ENCODE measurements at regions not wholly inside any gene's neighbourhood (a gene's known extent, or its start where the extent isn't known, plus 50 kb on each side); places are given as distances from the start of the nearest gene placed in this dataset.

GRCh38 chr2:120660056-120660694, 75.5 kb upstream of the GLI2 start:
- CTCF ChIA-PET = no interaction called here
- H3K27me3 Mint-ChIP-seq = peaks cover 24% of the 10 kb centered on the region

GRCh38 chr2:120660771-120661459, 74.8 kb upstream of the GLI2 start:
- H3K9me3 Mint-ChIP-seq = peaks cover 15% of the 10 kb centered on the region

More at GRCh38 chr2:120660056-120660694, 75.5 kb upstream of the GLI2 start:
- intact Hi-C loops (cut with micrococcal nuclease) = no loop called here
- POLR2A ChIA-PET = no interaction called here
- TF ChIP-seq CTCF (IDR thresholded peaks at IDR 0.05) = no peak
- H3K36me3 Mint-ChIP-seq (ENCODE audit: low read depth) = no peaks in the 10 kb centered on the region
- peaks cover 9% of the 10 kb centered on the region for H3K9me3 Mint-ChIP-seq
- H3K4me1 Mint-ChIP-seq = no peaks in the 10 kb centered on the region
- H3K4me3 Mint-ChIP-seq = no peak overlapping the region
- DNase-seq (no peak), ATAC-seq (ENCODE audit: low read depth) (no peak)
- no peak overlapping the region for H3K27ac Mint-ChIP-seq

GRCh38 chr2:120661551-120661950, 74.1 kb upstream of the GLI2 start:
- no peak overlapping the region for H3K27ac Mint-ChIP-seq
- H3K9me3 Mint-ChIP-seq = peaks cover 21% of the 10 kb centered on the region
- intact Hi-C loops (cut with micrococcal nuclease) = no loop called here
- ATAC-seq (ENCODE audit: low read depth) (no peak), DNase-seq (no peak)
- no peaks in the 10 kb centered on the region for H3K4me1 Mint-ChIP-seq
- peaks cover 21% of the 10 kb centered on the region for H3K27me3 Mint-ChIP-seq
- no peak for TF ChIP-seq CTCF (IDR thresholded peaks at IDR 0.05)
- H3K4me3 Mint-ChIP-seq = no peak overlapping the region
- no peaks in the 10 kb centered on the region for H3K36me3 Mint-ChIP-seq (ENCODE audit: low read depth)
- ChIA-PET CTCF (no interaction called here), POLR2A (no interaction called here)

More at GRCh38 chr2:120660771-120661459, 74.8 kb upstream of the GLI2 start:
- ChIA-PET CTCF (no interaction called here), POLR2A (no interaction called here)
- peaks cover 21% of the 10 kb centered on the region for H3K27me3 Mint-ChIP-seq
- H3K4me1 Mint-ChIP-seq = no peaks in the 10 kb centered on the region
- intact Hi-C loops (cut with micrococcal nuclease) = no loop called here
- H3K27ac Mint-ChIP-seq = no peak overlapping the region
- TF ChIP-seq CTCF (IDR thresholded peaks at IDR 0.05) = no peak
- no peak for ATAC-seq (ENCODE audit: low read depth)
- H3K36me3 Mint-ChIP-seq (ENCODE audit: low read depth) = no peaks in the 10 kb centered on the region
- H3K4me3 Mint-ChIP-seq = no peak overlapping the region
- DNase-seq = no peak

- ChIA-PET POLR2A (no interaction called here), CTCF (no interaction called here)
- Mint-ChIP-seq H3K4me3 (no peak overlapping the region), H3K27ac (no peak overlapping the region), H3K4me1 (no peaks in the 10 kb centered on the region), H3K9me3 (peaks cover 24% of the 10 kb centered on the region), H3K27me3 (peaks cover 20% of the 10 kb centered on the region), H3K36me3 (ENCODE audit: low read depth) (no peaks in the 10 kb centered on the region)
- intact Hi-C loops (cut with micrococcal nuclease) = no loop called here
- ATAC-seq (ENCODE audit: low read depth) = no peak
- no peak for DNase-seq
- TF ChIP-seq CTCF (IDR thresholded peaks at IDR 0.05) = no peak
Observed at GRCh38 chr2:120662046-120662445, 73.6 kb upstream of the GLI2 start.

GRCh38 chr2:120662746-120663145, 72.9 kb upstream of the GLI2 start:
- CTCF ChIA-PET = no interaction called here
- Mint-ChIP-seq H3K27me3 (peaks cover 19% of the 10 kb centered on the region), H3K4me3 (no peak overlapping the region), H3K36me3 (ENCODE audit: low read depth) (no peaks in the 10 kb centered on the region), H3K9me3 (peaks cover 28% of the 10 kb centered on the region), H3K4me1 (no peaks in the 10 kb centered on the region), H3K27ac (no peak overlapping the region)
- ATAC-seq (ENCODE audit: low read depth) = no peak
- DNase-seq = no peak
- TF ChIP-seq CTCF (IDR thresholded peaks at IDR 0.05) = no peak
- POLR2A ChIA-PET = no interaction called here
- intact Hi-C loops (cut with micrococcal nuclease) = no loop called here

Data from activated B cell treated with CpG ODN at 0.5 μM for 24 hours (primary cell).